KMS-11 (cell line): ENCODE measurements at regions not wholly inside any gene's neighbourhood (a gene's known extent, or its start where the extent isn't known, plus 50 kb on each side); places are given as distances from the start of the nearest gene placed in this dataset.
"Not testable (repeated sequence)": the region's sequence is repeated elsewhere in the genome, so short reads cannot be mapped to it uniquely, and the experiment has no call there.

Experiments used
- H2AFZ ChIP-seq: fragments of 200-600 bp; sonication (generic); 2 replicates; pipeline ENCODE4 v1.6.1; 2016; ENCODE audit warnings: antibody characterized with exemption, mixed run types, low read depth
- H3K27ac ChIP-seq: fragments of 200-600 bp; sonication (generic); 2 replicates; pipeline ENCODE4 v1.6.1; 2016; ENCODE audit warnings: mild to moderate bottlenecking, mixed run types
- H3K27me3 ChIP-seq: fragments of 200-600 bp; sonication (generic); 2 replicates; pipeline ENCODE4 v1.6.1; 2017; ENCODE audit warnings: mild to moderate bottlenecking, low read depth, mixed run types, moderate library complexity; ENCODE audit not compliant: insufficient read depth
- H3K36me3 ChIP-seq: fragments of 200-600 bp; sonication (generic); 2 replicates; pipeline ENCODE4 v1.6.1; 2017; ENCODE audit warnings: mild to moderate bottlenecking, mixed run types; ENCODE audit not compliant: insufficient read depth
- H3K4me1 ChIP-seq: fragments of 200-600 bp; sonication (generic); 2 replicates; pipeline ENCODE4 v1.6.1; 2016; ENCODE audit warnings: mild to moderate bottlenecking, low read depth, mixed run types; ENCODE audit not compliant: poor library complexity, severe bottlenecking
- H3K4me2 ChIP-seq: fragments of 200-600 bp; sonication (generic); 2 replicates; pipeline ENCODE4 v1.7.0; 2016; ENCODE audit warnings: mild to moderate bottlenecking, mixed run types
- H3K4me3 ChIP-seq: fragments of 200-600 bp; sonication (generic); IDR thresholded peaks from 2 replicates; pipeline ENCODE4 v1.6.1; 2017; ENCODE audit warnings: low read depth, low read length, mixed read lengths; ENCODE audit not compliant: insufficient read depth
- H3K79me2 ChIP-seq: fragments of 200-600 bp; sonication (generic); 2 replicates; pipeline ENCODE4 v1.6.1; 2016; ENCODE audit warnings: low read depth, mixed run types; ENCODE audit not compliant: insufficient read depth
- H3K9ac ChIP-seq: fragments of 200-600 bp; sonication (generic); 2 replicates; pipeline ENCODE4 v1.6.1; 2016; ENCODE audit warnings: mild to moderate bottlenecking, mixed run types
- H4K20me1 ChIP-seq: fragments of 200-600 bp; sonication (generic); 2 replicates; pipeline ENCODE4 v1.6.1; 2016; ENCODE audit warnings: mild to moderate bottlenecking, mixed run types; ENCODE audit not compliant: insufficient read depth
- TF ChIP-seq, protein P1 (sequence below): fragments of 200-600 bp; sonication (generic); conservative IDR thresholded peaks from 2 replicates; pipeline ENCODE4 v1.6.1; 2017; ENCODE audit warnings: low read depth, mild to moderate bottlenecking, antibody characterized with exemption, low read length, moderate library complexity, mixed read lengths

DNA sequence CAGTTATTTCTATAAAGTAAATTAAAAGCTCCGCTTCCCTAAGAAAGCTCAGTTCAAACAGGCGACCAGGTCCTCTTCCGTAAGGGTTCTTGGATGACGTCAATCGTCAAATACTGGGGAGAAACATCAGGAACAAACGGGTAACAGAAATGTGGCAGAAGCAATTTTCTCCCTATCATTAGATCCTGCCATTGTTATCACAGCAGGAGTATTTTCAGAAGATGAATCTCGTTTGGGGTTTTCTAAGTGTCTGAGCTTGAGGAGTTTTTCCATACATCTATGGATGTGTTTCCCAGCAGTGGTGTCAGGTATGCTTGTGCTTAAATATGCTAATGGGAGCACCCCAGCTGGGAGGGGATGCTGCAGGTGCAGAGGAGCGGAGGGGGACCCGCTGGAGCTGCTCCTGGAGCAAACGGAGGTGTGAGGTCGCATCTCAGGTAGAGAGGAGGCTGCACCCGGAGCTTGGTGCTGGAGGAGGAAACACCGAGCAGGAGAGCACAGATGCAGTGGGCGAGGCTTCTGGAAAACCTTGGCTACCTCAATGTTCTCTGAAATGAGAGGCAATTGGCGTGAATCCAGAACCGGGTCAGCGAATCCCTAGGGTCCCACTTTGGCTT, 795.5 kb downstream of the AACS start:
- no peaks in the 10 kb centered on the region for H3K27me3 ChIP-seq
- no peaks in the 10 kb centered on the region for H3K79me2 ChIP-seq
- no peak overlapping the region for H3K4me2 ChIP-seq
- H3K9ac ChIP-seq, result no peak overlapping the region
- H2AFZ ChIP-seq, result no peak overlapping the region
- H3K4me3 ChIP-seq, result no peak overlapping the region
- H4K20me1 ChIP-seq, result no peaks in the 10 kb centered on the region
- no peaks in the 10 kb centered on the region for H3K4me1 ChIP-seq
- TF ChIP-seq, protein P1, sequence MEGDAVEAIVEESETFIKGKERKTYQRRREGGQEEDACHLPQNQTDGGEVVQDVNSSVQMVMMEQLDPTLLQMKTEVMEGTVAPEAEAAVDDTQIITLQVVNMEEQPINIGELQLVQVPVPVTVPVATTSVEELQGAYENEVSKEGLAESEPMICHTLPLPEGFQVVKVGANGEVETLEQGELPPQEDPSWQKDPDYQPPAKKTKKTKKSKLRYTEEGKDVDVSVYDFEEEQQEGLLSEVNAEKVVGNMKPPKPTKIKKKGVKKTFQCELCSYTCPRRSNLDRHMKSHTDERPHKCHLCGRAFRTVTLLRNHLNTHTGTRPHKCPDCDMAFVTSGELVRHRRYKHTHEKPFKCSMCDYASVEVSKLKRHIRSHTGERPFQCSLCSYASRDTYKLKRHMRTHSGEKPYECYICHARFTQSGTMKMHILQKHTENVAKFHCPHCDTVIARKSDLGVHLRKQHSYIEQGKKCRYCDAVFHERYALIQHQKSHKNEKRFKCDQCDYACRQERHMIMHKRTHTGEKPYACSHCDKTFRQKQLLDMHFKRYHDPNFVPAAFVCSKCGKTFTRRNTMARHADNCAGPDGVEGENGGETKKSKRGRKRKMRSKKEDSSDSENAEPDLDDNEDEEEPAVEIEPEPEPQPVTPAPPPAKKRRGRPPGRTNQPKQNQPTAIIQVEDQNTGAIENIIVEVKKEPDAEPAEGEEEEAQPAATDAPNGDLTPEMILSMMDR, result no peak
- H3K27ac ChIP-seq, result no peak overlapping the region
- H3K36me3 ChIP-seq, result no peaks in the 10 kb centered on the region

- Histone ChIP-seq H3K4me2 (no peak overlapping the region), H3K36me3 (no peaks in the 10 kb centered on the region), H3K4me3 (no peak overlapping the region), H4K20me1 (no peaks in the 10 kb centered on the region), H3K4me1 (no peaks in the 10 kb centered on the region), H3K27ac (no peak overlapping the region), H3K27me3 (no peaks in the 10 kb centered on the region), H2AFZ (no peak overlapping the region), H3K79me2 (no peaks in the 10 kb centered on the region), H3K9ac (no peak overlapping the region)
- TF ChIP-seq, protein P1, result no peak
Measured at GRCh38 chr12:125861299-125862281, 796.4 kb downstream of the AACS start.

GRCh38 chr12:125865236-125865635, 800.0 kb downstream of the AACS start:
- not testable (repeated sequence) for H3K27ac ChIP-seq, H3K36me3 ChIP-seq, H4K20me1 ChIP-seq, H3K4me3 ChIP-seq, H3K4me2 ChIP-seq, H3K27me3 ChIP-seq, H3K9ac ChIP-seq, H2AFZ ChIP-seq, H3K79me2 ChIP-seq
- peaks cover 16% of the 10 kb centered on the region for H3K4me1 ChIP-seq

DNA sequence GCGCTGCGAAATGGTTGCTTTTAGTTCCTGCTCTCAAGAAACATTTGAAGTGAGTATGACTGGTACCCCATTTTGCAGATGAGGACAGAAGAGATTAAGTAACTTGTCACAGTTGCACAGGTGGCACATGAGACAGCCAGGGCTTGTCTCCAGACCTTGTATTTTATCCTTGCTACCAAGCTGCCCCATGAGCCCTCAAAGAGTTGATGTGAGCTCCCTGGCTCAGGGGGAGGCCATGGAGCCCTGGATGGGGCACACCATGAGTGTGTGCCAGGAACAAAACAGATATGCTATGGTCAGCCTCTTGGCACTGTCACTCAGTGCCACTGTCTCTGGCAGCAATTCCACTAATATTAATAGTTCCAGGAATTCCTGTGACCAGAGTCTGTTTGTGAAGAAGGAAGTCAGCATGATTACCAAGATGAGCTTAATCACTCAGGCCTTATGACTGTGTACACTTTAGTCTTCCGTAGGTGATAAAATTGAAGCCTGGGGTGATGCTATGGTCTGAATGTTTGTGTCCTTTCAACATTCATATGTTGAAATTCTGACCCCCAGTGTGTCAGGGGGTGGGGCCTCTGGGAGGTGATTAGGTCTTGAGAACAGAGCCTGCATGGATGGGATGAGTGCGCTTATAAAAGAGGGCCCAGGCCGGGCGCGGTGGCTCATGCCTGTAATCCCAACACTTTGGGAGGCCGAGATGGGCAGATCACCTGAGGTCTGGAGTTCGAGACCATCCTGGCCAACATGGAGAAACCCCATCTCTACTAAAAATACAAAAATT, 806.8 kb downstream of the AACS start:
- Histone ChIP-seq H3K27ac (no peak overlapping the region), H3K4me1 (peaks cover 16% of the 10 kb centered on the region)
- TF ChIP-seq, protein P1, result no peak

More for the DNA sequence above, 806.8 kb downstream of the AACS start:
- H4K20me1 ChIP-seq, result no peaks in the 10 kb centered on the region
- no peak overlapping the region for H3K4me2 ChIP-seq
- no peaks in the 10 kb centered on the region for H3K36me3 ChIP-seq
- no peak overlapping the region for H2AFZ ChIP-seq
- no peaks in the 10 kb centered on the region for H3K27me3 ChIP-seq
- H3K4me3 ChIP-seq, result no peak overlapping the region
- H3K9ac ChIP-seq, result no peak overlapping the region
- no peaks in the 10 kb centered on the region for H3K79me2 ChIP-seq
